PC-3 (cell line): ENCODE measurements at regions not wholly inside any gene's neighbourhood (a gene's known extent, or its start where the extent isn't known, plus 50 kb on each side); places are given as distances from the start of the nearest gene placed in this dataset.

ENCODE experiments used
- ATAC-seq: fragments of 200-7000 bp; cut with Tn5 transposase; 2 replicates; pipeline ENCODE4 v1.9.1; 2020; ENCODE audit warnings: mild to moderate bottlenecking, moderate library complexity
- BruUV-seq: library from RNA; stranded (reverse); fragments of 400-500 nt; replicated peaks from 2 replicates; lab custom pipeline; 2021; lab: Mats Ljungman, UMichigan
- CTCF ChIA-PET: fragments of 300-600 bp; sonication (Branson Sonifier 250); formaldehyde crosslinking; loops from one replicate; lab custom pipeline; 2022; ENCODE audit warnings: antibody characterized with exemption; lab: Charles Lee
- POLR2A ChIA-PET: fragments of 300-600 bp; sonication (Branson Sonifier 250); formaldehyde crosslinking; loops from one replicate; lab custom pipeline; 2022; ENCODE audit warnings: antibody characterized with exemption; ENCODE audit not compliant: unreplicated experiment; lab: Charles Lee
- DNase-seq: peaks from one replicate; pipeline ENCODE4 v3.0.0-alpha.2; 2015
- H2AFZ ChIP-seq: fragments of 300-600 bp; sonication (generic); 2 replicates; pipeline ENCODE4 v1.6.0; 2016; ENCODE audit warnings: antibody characterized with exemption, low read length
- H3F3A ChIP-seq: fragments of 300-600 bp; sonication (generic); one replicate; pipeline ENCODE4 v1.6.0; 2017; ENCODE audit warnings: antibody characterized with exemption, low read length, control low read depth, mild to moderate bottlenecking; ENCODE audit not compliant: unreplicated experiment
- H3K27ac ChIP-seq: fragments of 300-600 bp; sonication (generic); 2 replicates; pipeline ENCODE4 v1.5.1; 2016; ENCODE audit warnings: mild to moderate bottlenecking, low read length
- H3K27me3 ChIP-seq: fragments of 300-600 bp; sonication (generic); 2 replicates; pipeline ENCODE4 v1.6.1; 2016; ENCODE audit warnings: low read length, mixed read lengths
- H3K36me3 ChIP-seq: fragments of 300-600 bp; sonication (generic); 2 replicates; pipeline ENCODE4 v1.6.1; 2016; ENCODE audit warnings: low read depth, mixed run types, low read length, mixed read lengths
- H3K4me1 ChIP-seq: fragments of 300-600 bp; sonication (generic); 2 replicates; pipeline ENCODE4 v1.5.1; 2016; ENCODE audit warnings: low read length; ENCODE audit not compliant: insufficient read depth
- H3K4me2 ChIP-seq: fragments of 300-600 bp; sonication (generic); 2 replicates; pipeline ENCODE4 v1.6.0; 2016; ENCODE audit warnings: low read length
- H3K4me3 ChIP-seq: fragments of 300-600 bp; sonication (generic); 2 replicates; pipeline ENCODE4 v1.5.1; 2016; ENCODE audit warnings: mild to moderate bottlenecking, low read length, mixed read lengths
- H3K79me2 ChIP-seq: fragments of 300-600 bp; sonication (generic); 2 replicates; pipeline ENCODE4 v1.6.1; 2017; ENCODE audit warnings: low read length, mixed read lengths
- H3K9ac ChIP-seq: fragments of 300-600 bp; sonication (generic); 2 replicates; pipeline ENCODE4 v1.6.0; 2016; ENCODE audit warnings: mild to moderate bottlenecking, low read length
- H3K9me2 ChIP-seq: fragments of 300-600 bp; sonication (generic); replicated peaks from 2 replicates; pipeline ENCODE4 v1.6.1; 2016; ENCODE audit warnings: mixed run types, low read length, mixed read lengths
- H3K9me3 ChIP-seq: fragments of 300-600 bp; sonication (generic); 2 replicates; pipeline ENCODE4 v1.6.1; 2016; ENCODE audit warnings: low read length, mixed read lengths
- H4K20me1 ChIP-seq: fragments of 300-600 bp; sonication (generic); 2 replicates; pipeline ENCODE4 v1.6.1; 2016; ENCODE audit warnings: low read length, mixed read lengths
- CTCF ChIP-seq: fragments of 300-600 bp; sonication (generic); conservative IDR thresholded peaks from 2 replicates; pipeline ENCODE4 v1.5.1; 2017; ENCODE audit warnings: antibody characterized with exemption, low read depth, mild to moderate bottlenecking, low read length
- EZH2 ChIP-seq: fragments of 300-600 bp; sonication (generic); IDR thresholded peaks from one replicate; pipeline ENCODE4 v1.6.1; 2017; ENCODE audit warnings: antibody characterized with exemption, mild to moderate bottlenecking, low read length; ENCODE audit not compliant: unreplicated experiment
- EZH2phosphoT487 ChIP-seq: fragments of 300-600 bp; sonication (generic); IDR thresholded peaks from 2 replicates; pipeline ENCODE4 v1.6.1; 2018; ENCODE audit warnings: mild to moderate bottlenecking, antibody characterized with exemption, low read length, borderline replicate concordance
- intact Hi-C: fragments of 100-400 bp; cut with micrococcal nuclease; formaldehyde crosslinking; loops from 2 replicates; pipeline ENCODE4 v1.9.0; 2023

- ChIA-PET CTCF (no interaction called here), POLR2A (no interaction called here)
- Histone ChIP-seq H2AFZ (no peak overlapping the region), H3K4me3 (no peak overlapping the region), H3K36me3 (no peaks in the 10 kb centered on the region), H3K9ac (no peak overlapping the region), H3K4me1 (no peaks in the 10 kb centered on the region), H3K79me2 (no peaks in the 10 kb centered on the region), H3K9me3 (no peaks in the 10 kb centered on the region), H4K20me1 (no peaks in the 10 kb centered on the region), H3K27ac (no peak overlapping the region), H3F3A (no peaks in the 10 kb centered on the region), H3K27me3 (no peaks in the 10 kb centered on the region), H3K9me2 (no peaks in the 10 kb centered on the region), H3K4me2 (no peak overlapping the region)
- ATAC-seq: no peak
- DNase-seq: no peak
- intact Hi-C loops: no loop called here
- TF ChIP-seq CTCF: peak; percentile 28; the same call in 1 of the 2 replicates
- no peak for TF ChIP-seq EZH2
- no peak for TF ChIP-seq EZH2phosphoT487
- no TSS peak for BruUV-seq
Measured at GRCh38 chr4:96170198-96170597, 330.3 kb downstream of the PDHA2 start.

GRCh38 chr4:96173756-96174155 lies 333.9 kb downstream of the PDHA2 start:
- BruUV-seq: no TSS peak
- Histone ChIP-seq H3F3A (no peaks in the 10 kb centered on the region), H3K36me3 (no peaks in the 10 kb centered on the region), H3K4me2 (no peak overlapping the region), H3K9ac (no peak overlapping the region), H2AFZ (no peak overlapping the region), H3K9me2 (no peaks in the 10 kb centered on the region), H3K9me3 (no peaks in the 10 kb centered on the region), H3K4me3 (no peak overlapping the region), H3K27ac (no peak overlapping the region), H3K79me2 (no peaks in the 10 kb centered on the region), H3K4me1 (no peaks in the 10 kb centered on the region), H4K20me1 (no peaks in the 10 kb centered on the region), H3K27me3 (no peaks in the 10 kb centered on the region)
- intact Hi-C loops: no loop called here
- POLR2A ChIA-PET: no interaction called here
- ATAC-seq (no peak), DNase-seq (no peak)
- CTCF ChIA-PET: no interaction called here
- TF ChIP-seq EZH2phosphoT487: no peak
- TF ChIP-seq CTCF: no peak
- no peak for TF ChIP-seq EZH2

GRCh38 chr4:96175871-96176270 lies 336.0 kb downstream of the PDHA2 start:
- BruUV-seq: no TSS peak
- ATAC-seq (no peak), DNase-seq (no peak)
- Histone ChIP-seq H3K9me3 (no peaks in the 10 kb centered on the region), H3K4me3 (no peak overlapping the region), H3K36me3 (no peaks in the 10 kb centered on the region), H4K20me1 (no peaks in the 10 kb centered on the region), H3K27ac (no peak overlapping the region), H3K9me2 (no peaks in the 10 kb centered on the region), H3F3A (no peaks in the 10 kb centered on the region), H2AFZ (no peak overlapping the region), H3K27me3 (no peaks in the 10 kb centered on the region), H3K79me2 (no peaks in the 10 kb centered on the region), H3K9ac (no peak overlapping the region), H3K4me1 (no peaks in the 10 kb centered on the region), H3K4me2 (no peak overlapping the region)
- POLR2A ChIA-PET: no interaction called here
- TF ChIP-seq EZH2 (no peak), CTCF (no peak), EZH2phosphoT487 (no peak)
- intact Hi-C loops: no loop called here
- CTCF ChIA-PET: no interaction called here
